D721Med (cell line): ENCODE measurements at regions not wholly inside any gene's neighbourhood (a gene's known extent, or its start where the extent isn't known, plus 50 kb on each side); places are given as distances from the start of the nearest gene placed in this dataset.

Experiments used
- DNase-seq: peaks from one replicate; pipeline ENCODE4 v3.0.0; 2011; ENCODE audit warnings: low spot score; ENCODE audit not compliant: insufficient read length
- FAIRE-seq: peaks from 2 replicates; lab custom pipeline; 2011; peaks lifted over from hg19 to GRCh38; lab: Jason Lieb, UNC
- TF ChIP-seq, protein P1 (sequence below): IDR thresholded peaks from 2 replicates; pipeline ENCODE4 v1.5.1; 2012; ENCODE audit warnings: mild to moderate bottlenecking, control low read depth; ENCODE audit not compliant: insufficient read depth; ENCODE audit errors: missing control alignments

- TF ChIP-seq, protein P1, sequence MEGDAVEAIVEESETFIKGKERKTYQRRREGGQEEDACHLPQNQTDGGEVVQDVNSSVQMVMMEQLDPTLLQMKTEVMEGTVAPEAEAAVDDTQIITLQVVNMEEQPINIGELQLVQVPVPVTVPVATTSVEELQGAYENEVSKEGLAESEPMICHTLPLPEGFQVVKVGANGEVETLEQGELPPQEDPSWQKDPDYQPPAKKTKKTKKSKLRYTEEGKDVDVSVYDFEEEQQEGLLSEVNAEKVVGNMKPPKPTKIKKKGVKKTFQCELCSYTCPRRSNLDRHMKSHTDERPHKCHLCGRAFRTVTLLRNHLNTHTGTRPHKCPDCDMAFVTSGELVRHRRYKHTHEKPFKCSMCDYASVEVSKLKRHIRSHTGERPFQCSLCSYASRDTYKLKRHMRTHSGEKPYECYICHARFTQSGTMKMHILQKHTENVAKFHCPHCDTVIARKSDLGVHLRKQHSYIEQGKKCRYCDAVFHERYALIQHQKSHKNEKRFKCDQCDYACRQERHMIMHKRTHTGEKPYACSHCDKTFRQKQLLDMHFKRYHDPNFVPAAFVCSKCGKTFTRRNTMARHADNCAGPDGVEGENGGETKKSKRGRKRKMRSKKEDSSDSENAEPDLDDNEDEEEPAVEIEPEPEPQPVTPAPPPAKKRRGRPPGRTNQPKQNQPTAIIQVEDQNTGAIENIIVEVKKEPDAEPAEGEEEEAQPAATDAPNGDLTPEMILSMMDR = no peak
- no peak for FAIRE-seq
- DNase-seq = no peak
Measured at GRCh38 chr11:97832451-97832850, 1188.3 kb upstream of the CNTN5 start.

DNA sequence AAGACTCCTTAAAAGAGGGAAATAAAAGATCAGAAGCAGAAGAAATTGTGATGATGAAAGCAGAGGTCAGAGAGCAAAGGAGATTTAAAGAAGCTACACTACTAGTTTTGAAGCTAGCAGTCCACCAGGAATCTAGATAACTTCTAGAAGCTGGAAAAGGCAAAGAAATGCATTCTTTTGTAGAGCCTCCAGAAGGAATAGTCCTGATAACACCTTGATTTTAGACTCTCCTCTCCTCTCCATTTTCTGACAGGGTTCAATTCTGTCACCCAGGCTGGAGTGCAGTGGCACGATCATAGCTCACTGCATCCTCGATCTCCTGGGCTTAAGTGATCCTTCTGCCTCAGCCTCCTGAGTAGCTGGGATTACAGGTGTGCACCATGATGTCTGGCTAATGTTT lies 1187.3 kb upstream of the CNTN5 start:
- TF ChIP-seq, protein P1 = no peak
- DNase-seq = no peak
- no peak for FAIRE-seq

- FAIRE-seq (no peak), DNase-seq (no peak)
- TF ChIP-seq, protein P1 = no peak
Measured at GRCh38 chr11:97844016-97844415, 1176.7 kb upstream of the CNTN5 start.

DNA sequence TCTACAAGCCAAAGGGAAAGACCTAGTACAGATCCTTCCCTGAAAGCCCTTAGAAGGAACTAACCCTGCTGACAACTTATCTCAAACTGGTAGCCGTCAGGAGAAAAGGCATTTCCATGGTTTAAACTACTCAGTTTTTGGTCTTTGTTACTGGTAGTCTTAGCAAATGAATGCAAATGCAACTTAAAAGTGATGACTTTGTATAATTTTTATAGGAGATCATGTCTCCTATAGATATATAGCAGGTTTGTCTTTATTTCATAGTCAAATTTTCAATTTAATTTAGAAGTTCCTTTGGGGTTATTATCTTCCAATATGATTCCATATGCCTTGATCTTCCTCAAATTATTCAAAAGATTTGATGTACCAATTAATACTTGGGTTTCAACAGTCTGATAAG lies 1173.0 kb upstream of the CNTN5 start:
- TF ChIP-seq, protein P1 = no peak
- no peak for DNase-seq
- FAIRE-seq = no peak

DNA sequence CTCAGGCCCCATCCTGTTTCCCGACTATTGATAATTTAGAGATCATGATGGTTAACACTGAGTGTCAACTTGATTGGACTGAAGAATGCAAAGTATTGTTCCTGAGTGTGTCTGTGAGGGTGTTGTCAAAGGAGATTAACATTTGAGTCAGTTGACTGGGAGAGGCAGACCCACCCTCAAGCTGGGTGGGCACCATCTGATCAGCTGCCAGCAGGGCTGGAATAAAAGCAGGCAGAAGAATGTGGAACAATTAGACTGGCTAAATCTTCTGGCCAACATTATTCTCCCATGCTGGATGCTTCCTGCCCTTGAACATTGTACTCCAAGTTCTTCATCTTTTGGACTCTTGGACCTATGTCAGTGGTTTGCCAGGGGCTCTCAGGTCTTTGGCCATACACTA lies 1170.0 kb upstream of the CNTN5 start:
- FAIRE-seq = no peak
- DNase-seq = no peak
- TF ChIP-seq, protein P1 = no peak

DNA sequence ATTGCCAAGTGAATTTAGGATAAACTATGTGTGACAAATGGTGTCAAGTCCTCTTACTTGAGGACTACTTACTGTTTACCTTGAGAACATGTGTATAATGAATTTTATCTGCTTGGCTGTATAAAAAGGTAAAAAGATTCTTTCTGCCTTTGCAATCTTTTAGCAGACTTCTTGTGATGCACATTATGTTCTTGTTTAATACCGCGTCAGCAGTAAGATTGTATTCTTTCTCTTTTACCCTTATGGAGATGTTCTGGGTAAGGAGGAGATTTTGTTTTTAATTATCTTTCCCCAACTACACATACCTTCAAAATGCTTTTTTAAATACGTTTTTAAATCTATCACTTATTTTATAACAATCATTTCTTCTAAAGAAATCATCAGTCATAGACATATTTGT lies 1166.4 kb upstream of the CNTN5 start:
- FAIRE-seq = no peak
- TF ChIP-seq, protein P1 = no peak
- DNase-seq = no peak

- no peak for FAIRE-seq
- TF ChIP-seq, protein P1 = no peak
Measured at GRCh38 chr11:97854877-97855276, 1165.9 kb upstream of the CNTN5 start.

More at GRCh38 chr11:97854877-97855276, 1165.9 kb upstream of the CNTN5 start:
- no peak for DNase-seq
